ENCODE measurements at regions not wholly inside any gene's neighbourhood (a gene's known extent, or its start where the extent isn't known, plus 50 kb on each side); places are given as distances from the start of the nearest gene placed in this dataset.

GRCh38 chr16:60166111-60166510 lies 1432.0 kb upstream of the GOT2 start:
- no peak for TF ChIP-seq CTCF (IDR thresholded peaks at IDR 0.05; ENCODE audit: poor library complexity, severe bottlenecking)
- no peak for TF ChIP-seq EP300 (conservative IDR thresholded peaks at IDR 0.05; ENCODE audit: poor library complexity, severe bottlenecking)
- no peak for TF ChIP-seq SMC3 (conservative IDR thresholded peaks at IDR 0.05; ENCODE audit: poor library complexity)
- TF ChIP-seq RAD21 (conservative IDR thresholded peaks at IDR 0.05), result no peak
- no peak for TF ChIP-seq EZH2 (IDR thresholded peaks at IDR 0.05; ENCODE audit: borderline replicate concordance, insufficient read depth, low read length, poor library complexity, severe bottlenecking)
- TF ChIP-seq REST (IDR thresholded peaks at IDR 0.05; ENCODE audit: borderline replicate concordance), result no peak
- no peak for TF ChIP-seq MXI1 (conservative IDR thresholded peaks at IDR 0.05; ENCODE audit: poor library complexity, severe bottlenecking)
- no peak for TF ChIP-seq POLR2AphosphoS5 (IDR thresholded peaks at IDR 0.05)
- no peak for TF ChIP-seq TAF1 (IDR thresholded peaks at IDR 0.05; ENCODE audit: low read depth)

All from neural cell (in vitro differentiated cells).